Germinal center (tissue), 1 donor: ENCODE measurements at regions not wholly inside any gene's neighbourhood (a gene's known extent, or its start where the extent isn't known, plus 50 kb on each side); places are given as distances from the start of the nearest gene placed in this dataset.

Source experiments
- DNase-seq: peaks from one replicate; pipeline ENCODE4 v3.0.0; 2012; ENCODE audit warnings: mixed read lengths, low spot score

DNA sequence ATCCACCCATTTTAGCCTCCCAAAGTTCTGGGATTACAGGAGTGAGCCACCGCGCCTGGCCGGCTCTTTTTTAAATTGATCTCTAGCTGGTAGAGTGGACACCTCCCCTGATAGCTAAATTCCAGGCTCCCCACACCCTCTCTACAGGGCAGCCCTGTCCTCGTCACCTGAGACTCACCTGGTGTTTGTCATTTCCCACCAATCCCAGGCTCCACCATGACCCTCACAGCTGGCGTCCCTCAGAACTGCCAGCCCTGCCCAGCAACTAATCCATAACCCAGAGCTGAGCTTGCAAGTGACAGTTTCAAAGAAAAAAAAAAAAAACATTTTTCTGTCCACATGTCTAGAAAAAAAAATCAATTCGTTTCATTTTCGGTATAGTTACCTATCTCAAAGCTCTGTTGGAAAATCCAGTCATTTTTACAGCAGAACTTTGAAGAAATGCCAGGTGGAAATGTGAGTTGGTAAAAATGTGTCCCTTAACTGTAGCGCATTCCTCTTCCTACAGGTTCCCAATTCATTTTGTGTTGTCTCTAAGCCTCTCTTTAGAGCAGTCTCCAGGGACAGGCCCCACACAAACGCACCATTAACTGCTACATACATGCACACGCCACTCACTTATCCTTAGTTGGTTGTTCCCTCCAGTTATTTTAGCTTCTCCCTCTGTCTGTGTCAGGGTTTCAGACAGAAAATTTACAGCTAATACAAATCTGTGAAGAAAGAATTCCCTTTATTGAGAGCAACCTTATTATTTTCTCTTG, 294.7 kb downstream of the FBXO15 start:
- DNase-seq: no peak

DNA sequence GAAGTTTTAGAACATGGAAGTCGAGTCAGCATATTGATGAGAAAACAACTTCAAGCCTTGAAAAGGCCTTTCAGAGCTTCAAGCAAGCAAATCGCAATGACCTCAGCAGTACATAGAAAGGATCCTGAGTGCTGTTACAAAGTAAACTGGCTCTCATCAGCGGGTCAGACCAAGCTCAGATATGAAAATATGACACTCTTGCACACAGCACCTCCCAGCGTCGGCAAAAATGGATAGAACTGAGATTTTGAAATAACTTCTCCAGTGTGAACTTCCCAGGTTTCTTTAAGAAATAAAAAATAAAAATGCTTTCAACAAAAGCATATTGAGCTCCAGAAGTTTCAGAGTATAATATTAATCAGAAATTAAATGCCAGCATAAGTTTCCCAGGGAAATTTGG, 296.9 kb downstream of the FBXO15 start:
- DNase-seq: no peak

DNA sequence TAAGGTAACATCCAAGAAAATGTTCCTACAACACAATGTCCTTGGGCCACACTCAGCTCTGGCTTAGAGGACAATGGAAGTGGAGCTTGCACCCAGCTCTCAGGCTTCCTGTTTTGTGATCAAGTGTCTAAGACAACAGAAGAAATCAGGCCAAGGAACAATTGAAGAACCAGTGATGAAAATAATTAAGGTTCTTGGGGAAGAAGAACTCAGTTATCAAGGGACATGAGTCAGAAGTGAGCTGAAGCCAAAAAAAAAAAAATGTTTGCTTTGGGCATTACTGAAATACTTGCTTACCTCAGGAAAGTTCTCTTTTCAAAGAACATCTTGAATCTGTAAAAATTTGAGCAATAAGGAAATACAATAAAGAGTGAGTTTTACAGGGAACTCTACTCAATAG, 299.0 kb downstream of the FBXO15 start:
- DNase-seq: no peak

DNA sequence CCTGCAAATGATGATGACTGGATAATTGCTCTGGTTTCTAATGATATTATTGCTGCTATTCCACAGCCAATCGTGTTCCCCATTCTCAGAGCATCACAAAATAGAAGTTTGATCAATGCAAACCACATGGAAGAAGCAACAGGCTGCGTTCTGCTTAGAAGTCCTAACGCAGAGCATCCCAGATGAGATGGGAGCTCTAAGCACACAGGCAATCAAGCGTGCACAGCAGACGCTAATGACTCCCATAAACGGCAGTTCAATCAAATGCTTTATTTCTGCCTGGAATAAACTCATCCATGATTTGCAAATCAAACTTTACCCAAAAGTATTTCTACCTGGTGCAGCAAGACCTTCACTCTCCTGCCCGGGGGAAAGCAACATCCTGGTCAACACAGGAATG, 304.2 kb downstream of the FBXO15 start:
- DNase-seq: no peak

DNA sequence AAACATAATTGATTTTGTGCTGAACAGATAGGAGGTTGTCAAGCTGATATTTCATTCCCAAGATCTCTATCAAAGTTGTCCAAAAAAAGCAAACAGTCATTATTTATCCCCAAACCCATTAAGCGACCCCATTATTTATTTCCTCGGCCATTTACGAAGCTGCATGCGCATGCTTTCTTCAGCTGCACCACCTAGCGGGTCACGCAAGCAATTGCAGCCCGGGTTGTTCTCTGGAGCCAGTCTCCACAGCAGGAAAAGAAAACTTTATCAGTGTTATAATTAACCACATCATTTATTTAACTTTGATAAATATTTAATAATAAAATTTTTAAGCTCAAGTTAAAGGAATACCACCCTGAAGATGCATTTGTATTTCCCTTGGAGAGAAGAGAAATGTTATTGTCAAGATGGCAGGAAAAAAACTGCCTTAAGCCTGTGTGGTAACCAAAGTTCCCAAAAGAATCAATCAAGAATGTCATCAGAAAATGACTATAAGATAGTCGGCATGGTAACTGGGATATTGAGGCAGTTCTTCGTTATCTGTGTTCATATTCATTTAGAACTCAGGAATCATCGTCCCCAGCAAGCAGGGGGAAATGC, 304.7 kb downstream of the FBXO15 start:
- peak; percentile 42 for DNase-seq

DNA sequence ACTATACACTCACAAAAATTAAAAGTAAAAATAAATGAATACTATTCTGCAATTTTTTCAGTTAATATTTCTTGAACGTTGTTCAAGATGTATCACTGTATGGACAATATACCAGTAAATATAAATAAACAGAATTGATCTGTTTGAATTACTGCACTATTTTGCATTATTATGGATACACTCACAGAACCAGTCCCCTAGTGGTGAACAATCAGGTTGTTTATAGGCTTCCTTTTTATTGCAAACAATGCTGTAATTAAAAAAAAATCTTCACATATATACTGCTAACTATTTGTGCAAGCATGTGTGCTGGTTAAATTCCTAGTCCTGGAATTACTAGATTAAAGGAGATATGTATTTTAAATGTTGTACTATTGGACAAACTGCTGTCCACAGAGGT, 306.0 kb downstream of the FBXO15 start:
- DNase-seq: no peak

DNA sequence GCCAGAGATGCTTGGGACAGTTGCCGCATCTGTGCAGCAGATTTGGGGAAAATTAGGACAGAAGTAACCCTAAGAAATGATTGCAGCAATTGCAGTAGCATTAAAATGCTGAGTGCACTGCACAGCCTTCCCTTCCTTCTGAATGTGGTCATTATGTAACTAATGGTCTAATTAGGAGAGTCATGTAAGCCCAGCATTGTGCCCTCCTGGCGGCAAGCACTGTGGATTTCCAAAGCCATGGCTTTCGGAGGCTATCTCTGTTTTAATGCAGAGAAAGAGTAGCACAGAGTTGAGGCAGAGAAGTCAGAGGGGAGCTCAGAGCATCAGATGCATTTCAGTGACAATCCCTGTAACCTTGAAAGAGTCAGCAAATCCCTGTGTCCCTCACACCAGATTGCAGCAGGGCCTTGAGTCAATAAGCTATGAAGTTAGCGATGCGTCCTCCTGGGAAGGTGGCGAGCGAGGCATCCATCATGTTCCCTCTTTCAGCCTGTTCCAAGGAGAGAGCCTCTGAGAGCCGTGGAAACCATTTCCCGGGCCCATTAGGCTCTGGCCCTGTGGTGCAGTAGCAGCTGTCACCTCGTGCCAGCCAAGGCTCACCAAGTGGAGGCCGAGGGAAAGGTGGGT, 307.2 kb downstream of the FBXO15 start:
- no peak for DNase-seq

DNA sequence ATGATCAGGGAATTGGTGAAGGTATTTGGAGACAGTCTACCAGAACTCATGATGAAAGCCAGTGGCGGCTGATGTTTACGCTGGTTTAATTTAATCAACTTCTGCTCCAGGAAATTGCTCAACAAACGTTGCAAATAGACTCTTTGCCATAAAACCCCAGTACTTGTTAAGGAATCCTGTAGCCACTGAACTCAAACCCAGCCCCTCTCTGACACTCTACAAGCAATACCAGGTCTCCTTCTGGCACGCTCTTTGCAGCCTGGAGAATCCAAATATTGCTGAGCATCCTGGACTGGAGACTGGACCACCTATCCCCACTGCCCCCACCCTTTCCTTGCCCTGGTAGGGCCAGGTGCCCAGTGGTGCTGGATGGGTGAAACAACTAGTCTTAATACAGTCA, 308.2 kb downstream of the FBXO15 start:
- DNase-seq: no peak

DNA sequence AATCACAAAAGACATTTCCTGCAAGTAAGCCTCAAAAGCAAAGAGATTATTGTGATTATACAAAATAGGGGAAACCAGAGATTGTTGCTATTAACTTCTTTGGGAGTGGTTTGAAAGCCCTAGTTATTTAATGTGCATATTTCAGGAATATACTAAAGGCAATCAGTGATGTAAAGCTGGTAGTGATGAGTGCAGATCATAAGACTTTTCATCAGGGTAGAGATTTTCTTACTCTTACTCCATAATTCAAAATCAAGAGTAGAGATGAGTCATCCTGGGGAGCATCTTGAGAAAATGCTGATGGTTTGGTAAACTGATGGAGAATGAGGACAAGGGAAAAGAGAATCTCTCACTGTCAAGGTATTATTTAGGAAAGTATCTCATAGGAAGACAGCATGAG, 309.5 kb downstream of the FBXO15 start:
- no peak for DNase-seq

DNA sequence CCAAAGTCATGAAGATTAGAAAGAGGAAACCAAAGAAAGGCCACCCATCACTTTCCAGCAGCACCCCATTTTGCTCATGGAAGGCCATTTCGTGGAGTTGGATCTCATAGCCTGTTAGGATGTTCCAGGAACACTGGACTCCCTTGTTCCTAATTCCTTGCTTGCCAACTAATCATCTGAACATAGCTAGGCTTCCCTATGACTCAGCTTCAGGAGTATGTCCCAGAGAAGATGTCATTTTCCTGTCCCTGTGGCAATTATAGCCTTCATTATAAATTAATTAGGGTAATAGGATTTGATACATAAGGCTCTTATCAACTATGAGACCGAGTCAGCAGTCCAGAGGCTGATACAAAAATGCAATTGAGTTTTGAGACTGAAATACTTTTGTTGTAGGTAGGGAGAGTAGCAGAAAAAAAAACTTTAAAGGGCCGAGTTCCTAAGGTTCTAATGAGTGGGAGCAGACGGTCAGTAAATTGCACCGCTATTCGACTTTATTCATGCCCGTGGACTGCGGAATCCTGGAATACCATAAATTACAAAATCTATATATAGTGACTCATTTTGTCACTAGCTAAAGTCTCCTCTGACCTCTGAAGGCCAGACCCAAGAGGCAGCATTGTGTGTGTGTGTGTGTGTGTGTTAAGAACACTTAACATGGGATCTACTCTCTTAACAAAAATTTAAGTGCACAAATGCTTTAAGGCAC, 311.8 kb downstream of the FBXO15 start:
- no peak for DNase-seq

DNA sequence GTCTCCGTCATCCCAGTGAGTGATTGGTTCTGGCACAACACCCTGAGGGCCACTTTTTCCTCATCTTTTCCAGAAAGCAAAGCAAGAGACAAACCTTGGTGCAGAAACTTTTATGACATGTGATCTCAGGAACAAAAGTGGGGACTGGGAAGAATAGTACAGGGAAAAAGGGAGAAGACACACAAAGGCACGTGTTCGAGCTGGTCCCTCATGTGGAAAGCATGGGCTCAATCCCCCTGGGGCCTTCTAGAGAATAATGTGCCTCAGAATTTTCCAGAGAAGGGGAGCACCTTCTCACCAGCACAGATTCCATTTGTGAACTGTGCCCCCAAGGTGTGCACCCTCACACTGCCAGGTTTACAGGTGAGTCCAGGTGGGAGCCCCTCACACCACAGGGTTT, 312.6 kb downstream of the FBXO15 start:
- DNase-seq: no peak

DNA sequence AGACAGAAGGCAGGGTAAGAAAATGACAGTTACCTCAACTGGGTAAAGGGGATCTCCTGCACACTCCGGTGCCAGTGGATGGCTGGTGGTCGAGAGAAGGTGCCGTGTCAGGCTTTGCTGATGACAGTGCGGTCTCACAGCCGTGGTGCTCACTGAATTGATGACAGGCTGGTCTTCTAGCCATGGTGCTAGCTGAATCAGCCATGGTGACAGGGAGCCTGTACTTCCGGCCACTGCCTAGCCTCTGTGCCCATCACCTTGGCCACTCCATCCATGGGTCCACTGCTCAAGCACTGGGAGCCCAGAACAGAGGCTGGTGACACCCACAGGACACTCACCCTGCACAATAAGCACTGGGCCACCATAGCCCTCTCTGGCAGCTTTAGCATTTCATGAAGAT, 315.9 kb downstream of the FBXO15 start:
- DNase-seq: no peak

DNA sequence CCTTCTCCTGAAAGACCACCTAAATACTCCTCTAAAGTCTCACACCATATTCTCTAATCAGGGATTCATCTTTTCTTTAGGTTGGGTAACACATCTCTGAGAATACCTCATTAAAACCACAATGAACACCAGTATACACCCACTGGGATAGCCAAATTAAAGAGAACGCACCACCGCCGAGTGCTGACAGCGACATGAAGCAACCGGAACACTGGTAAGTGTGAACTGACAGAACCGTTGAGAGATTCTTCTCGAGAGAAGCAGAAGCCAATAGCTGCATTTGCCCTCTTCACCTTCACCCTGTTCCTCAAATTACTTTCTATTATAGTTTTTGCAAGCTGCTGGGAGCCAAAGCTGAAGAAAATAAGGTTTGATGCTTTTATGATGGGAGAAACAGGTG, 318.5 kb downstream of the FBXO15 start:
- no peak for DNase-seq

DNA sequence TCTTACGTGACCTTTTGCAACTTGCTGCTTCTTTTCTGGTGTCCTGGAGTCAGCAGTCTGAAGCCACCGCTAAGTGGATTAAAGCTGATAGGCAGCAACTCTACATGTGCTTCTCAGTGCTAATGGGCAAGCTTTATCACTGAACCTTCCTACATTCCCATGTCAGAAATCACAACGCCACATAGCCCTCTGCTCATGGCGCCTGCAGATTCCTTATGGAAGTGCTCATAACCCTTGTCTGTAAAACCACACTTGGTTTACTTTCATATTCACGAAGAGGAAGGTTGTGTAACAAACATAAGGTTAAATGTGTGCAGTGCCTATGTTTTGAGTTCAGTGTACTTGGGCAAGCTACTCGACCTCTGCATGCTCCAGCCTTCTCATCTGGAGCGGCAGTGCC, 319.8 kb downstream of the FBXO15 start:
- no peak for DNase-seq

DNA sequence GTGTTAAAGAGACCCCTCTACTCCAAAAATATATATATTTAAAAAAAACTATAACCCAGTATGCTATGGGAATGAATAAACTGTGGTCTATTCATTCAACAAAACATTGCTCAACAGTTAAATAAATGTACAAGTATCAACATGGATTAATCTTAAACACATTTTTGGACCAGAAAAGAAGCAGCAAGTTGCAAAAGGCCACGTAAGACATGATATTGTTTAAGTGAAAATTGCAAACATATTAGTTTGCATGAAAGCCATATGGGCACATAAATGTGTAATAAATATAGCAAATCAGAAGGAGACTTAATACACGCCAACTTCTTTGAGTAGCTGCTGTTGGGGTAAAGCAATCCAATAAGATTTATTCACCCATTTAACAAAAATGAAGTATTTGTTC, 321.5 kb downstream of the FBXO15 start:
- no peak for DNase-seq

DNA sequence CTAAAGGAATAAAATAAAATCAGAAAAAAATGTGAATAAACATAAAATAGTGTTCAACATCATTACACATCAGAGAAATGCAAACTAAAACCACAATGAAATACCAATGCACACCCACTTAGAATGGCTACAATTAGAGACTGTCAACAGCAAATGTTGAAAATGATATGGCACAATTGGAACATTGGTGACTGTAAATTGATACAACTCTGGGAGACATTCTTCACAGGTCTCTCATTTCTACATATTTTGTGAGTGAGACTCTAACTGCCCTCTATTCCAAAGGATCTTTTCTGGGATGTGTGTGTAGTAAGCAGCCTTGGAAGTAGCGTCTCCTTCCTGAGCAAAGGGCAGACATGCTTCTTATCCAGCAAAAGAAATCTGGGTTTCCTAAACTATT, 323.0 kb downstream of the FBXO15 start:
- no peak for DNase-seq

DNA sequence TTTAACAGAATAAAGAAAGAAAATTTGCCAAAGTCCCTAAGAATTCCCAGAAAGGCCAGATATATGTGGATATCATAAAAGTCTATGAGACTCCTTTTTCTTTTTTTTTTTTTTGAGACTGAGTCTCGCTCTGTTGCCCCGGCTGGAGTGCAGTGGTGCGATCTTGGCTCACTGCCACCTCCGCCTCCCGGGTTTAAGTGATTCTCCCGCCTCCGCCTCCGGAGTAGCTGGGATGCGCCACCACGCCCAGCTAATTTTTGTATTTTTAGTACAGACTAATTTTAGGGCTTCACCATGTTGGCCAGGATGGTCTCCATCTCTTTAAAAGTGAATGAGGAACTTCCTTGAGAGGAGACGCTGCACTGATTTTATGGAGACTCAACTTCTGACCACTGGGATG, 335.2 kb downstream of the FBXO15 start:
- DNase-seq: no peak

DNA sequence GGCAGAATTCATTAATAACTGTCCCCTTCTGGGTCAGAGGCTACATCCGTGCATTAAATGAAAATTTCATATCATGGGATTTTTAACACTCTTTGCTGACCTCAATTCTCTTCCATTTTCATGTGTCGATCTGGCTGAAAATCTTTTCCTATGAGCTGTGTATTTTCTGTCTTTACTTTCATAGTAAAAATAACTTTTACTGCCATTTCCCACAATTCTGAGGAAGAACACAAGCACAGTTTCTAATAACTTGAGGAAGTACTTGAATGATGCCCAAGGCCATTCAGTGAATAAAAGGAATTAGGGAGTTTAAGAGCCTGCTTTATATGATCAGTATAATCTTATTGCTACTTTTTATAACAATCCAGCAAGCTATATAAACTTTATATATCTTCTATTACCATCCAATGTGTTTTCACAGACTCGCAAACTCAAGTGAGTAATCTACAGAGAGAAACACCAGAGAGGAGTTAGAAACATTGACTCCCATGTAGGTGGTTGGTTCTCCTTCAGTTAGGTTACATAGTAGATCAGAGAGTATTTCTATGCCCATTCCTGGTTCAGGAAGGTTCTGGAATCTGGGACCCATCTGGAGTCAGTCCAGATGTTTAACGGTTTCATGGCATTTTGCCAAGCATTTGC, 340.0 kb downstream of the FBXO15 start:
- DNase-seq: no peak

DNA sequence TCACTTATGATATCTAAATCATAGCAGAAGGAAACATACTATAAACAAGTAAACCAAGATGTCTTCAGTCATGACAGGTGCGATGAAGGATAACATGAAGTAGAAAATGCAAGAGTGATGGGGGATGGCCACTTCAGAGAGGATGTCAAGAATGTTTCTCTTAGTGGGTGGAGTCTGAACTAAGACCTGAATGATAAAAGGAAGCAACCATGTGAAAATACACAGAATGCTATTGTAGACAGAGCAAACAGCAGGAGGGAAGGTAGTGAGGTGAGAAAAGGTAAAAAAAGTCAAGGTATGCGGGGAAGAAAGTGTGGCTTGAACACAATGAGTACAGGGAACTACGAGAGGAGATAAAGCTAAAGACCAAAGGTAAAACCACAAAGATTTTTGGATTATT, 341.6 kb downstream of the FBXO15 start:
- DNase-seq: no peak

DNA sequence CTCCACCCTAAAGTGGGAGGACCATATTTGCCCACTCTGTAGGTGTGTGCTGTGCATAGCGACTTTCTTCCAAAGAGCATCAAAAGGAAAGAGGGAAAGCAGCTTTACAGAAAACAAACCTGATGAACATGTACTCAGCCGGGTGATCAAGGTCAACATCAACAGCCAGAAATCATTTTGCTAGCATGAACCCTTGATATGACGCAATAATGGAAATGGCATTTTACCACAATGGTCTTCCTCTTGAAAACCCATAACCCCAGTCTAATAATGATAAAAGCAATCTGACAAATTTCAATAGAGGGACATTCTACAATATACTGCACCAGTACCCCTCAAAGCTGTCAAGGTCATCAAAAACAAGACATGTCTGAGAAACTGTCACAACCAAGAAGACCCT, 350.2 kb downstream of the FBXO15 start:
- no peak for DNase-seq

DNA sequence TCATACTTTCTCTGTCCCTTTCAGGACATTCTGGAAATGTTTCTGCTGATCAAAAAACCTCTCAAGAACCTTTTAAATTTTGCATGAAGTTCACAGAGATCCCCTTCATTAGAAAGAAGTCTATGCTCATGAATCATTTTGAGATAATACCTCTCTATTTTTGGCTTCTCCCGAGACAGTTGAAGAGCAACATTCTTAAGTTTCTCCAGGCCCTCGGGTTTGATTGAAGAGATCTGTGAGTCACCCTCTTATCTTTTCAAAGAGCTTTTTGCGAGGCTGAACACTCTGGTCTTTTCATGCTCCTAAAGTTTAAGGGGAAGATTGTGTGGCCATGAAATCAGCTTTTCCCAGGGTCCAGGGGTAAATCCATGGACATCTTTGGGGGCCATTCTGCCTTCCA, 354.2 kb downstream of the FBXO15 start:
- no peak for DNase-seq

DNA sequence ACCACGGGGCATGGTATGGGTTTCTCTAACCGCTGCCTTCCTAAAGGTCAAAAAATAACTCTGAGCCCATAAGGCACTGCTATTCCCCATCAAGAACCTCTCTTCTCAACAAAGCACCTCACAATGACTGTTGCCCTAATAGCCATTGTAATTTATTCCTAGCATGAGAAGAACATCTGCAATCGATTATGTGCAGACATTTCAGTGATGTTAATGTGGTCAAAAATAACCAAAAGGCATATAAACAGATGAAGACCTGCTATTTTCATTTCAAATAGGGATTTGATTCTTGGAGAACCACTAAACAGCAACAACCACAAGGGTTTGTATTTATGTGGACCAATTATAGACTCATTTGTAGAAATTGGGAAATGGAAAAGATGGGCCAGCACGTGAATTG, 356.6 kb downstream of the FBXO15 start:
- no peak for DNase-seq

DNA sequence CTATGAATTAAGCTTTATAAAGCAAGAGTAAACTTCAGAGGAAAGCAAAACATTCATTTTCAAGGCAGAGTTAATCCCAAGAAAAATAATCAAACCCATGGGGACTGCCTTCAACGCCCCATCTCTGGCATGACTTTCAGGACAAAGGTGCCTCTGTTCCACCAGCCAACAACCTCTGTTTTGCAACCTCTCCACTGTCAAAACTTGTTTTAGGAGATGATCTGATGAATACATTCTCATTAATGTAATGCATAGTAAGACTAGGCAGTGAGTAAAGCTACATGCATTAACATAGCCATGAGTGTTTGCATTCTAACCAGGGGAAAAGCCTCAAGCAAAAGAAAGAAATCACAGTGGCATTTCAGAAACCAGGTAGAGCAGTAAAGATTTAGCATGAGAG, 357.0 kb downstream of the FBXO15 start:
- no peak for DNase-seq
